ENCODE measurements at regions not wholly inside any gene's neighbourhood (a gene's known extent, or its start where the extent isn't known, plus 50 kb on each side); places are given as distances from the start of the nearest gene placed in this dataset.

- TF ChIP-seq ZBTB7A (IDR thresholded peaks at IDR 0.05; ENCODE audit: low read depth) (no peak), CEBPB (IDR thresholded peaks at IDR 0.05) (no peak), USF1 (IDR thresholded peaks at IDR 0.05) (no peak), RAD21 (IDR thresholded peaks at IDR 0.05; ENCODE audit: low read depth) (peak; percentile 45)
Measured at GRCh38 chr14:21768116-21768874, 94.7 kb upstream of the OR4E1 start.

GRCh38 chr14:21749306-21749868 lies 75.8 kb upstream of the OR4E1 start:
- TF ChIP-seq CREB1 (IDR thresholded peaks at IDR 0.05; ENCODE audit: low read depth) (no peak), RAD21 (IDR thresholded peaks at IDR 0.05; ENCODE audit: low read depth) (no peak), TCF12 (IDR thresholded peaks at IDR 0.05; ENCODE audit: low read depth) (no peak), EP300 (IDR thresholded peaks at IDR 0.05; ENCODE audit: borderline replicate concordance) (no peak), ZBTB7A (IDR thresholded peaks at IDR 0.05; ENCODE audit: low read depth) (no peak)

GRCh38 chr14:21748869-21749303 lies 75.3 kb upstream of the OR4E1 start:
- no peak for TF ChIP-seq FOXM1 (IDR thresholded peaks at IDR 0.05; ENCODE audit: borderline replicate concordance, low read depth)
- TF ChIP-seq RAD21 (IDR thresholded peaks at IDR 0.05; ENCODE audit: low read depth), result peak; percentile 35
- no peak for TF ChIP-seq TCF12 (IDR thresholded peaks at IDR 0.05; ENCODE audit: low read depth)

- no peak for TF ChIP-seq CREB1 (IDR thresholded peaks at IDR 0.05; ENCODE audit: low read depth)
- no peak for TF ChIP-seq CEBPB (IDR thresholded peaks at IDR 0.05)
- no peak for TF ChIP-seq TEAD4 (IDR thresholded peaks at IDR 0.05)
- no peak for TF ChIP-seq TCF12 (IDR thresholded peaks at IDR 0.05; ENCODE audit: low read depth)
- TF ChIP-seq ZBTB7A (IDR thresholded peaks at IDR 0.05; ENCODE audit: low read depth), result no peak
- no peak for TF ChIP-seq EGR1 (IDR thresholded peaks at IDR 0.05)
- TF ChIP-seq YY1 (IDR thresholded peaks at IDR 0.05; ENCODE audit: low read depth), result no peak
- TF ChIP-seq EP300 (IDR thresholded peaks at IDR 0.05; ENCODE audit: borderline replicate concordance), result no peak
- TF ChIP-seq NFIC (IDR thresholded peaks at IDR 0.05), result no peak
- TF ChIP-seq RAD21 (IDR thresholded peaks at IDR 0.05; ENCODE audit: low read depth), result no peak
- TF ChIP-seq REST (IDR thresholded peaks at IDR 0.05; ENCODE audit: low read depth), result no peak
- no peak for TF ChIP-seq USF1 (IDR thresholded peaks at IDR 0.05)
- no peak for TF ChIP-seq TAF1 (IDR thresholded peaks at IDR 0.05; ENCODE audit: low read depth)
- no peak for TF ChIP-seq FOXM1 (IDR thresholded peaks at IDR 0.05; ENCODE audit: borderline replicate concordance, low read depth)
- no peak for TF ChIP-seq MAX (IDR thresholded peaks at IDR 0.05)
Measured at GRCh38 chr14:21735639-21736307, 62.2 kb upstream of the OR4E1 start.

- TF ChIP-seq CEBPB (IDR thresholded peaks at IDR 0.05) (no peak), CREB1 (IDR thresholded peaks at IDR 0.05; ENCODE audit: low read depth) (no peak), TCF12 (IDR thresholded peaks at IDR 0.05; ENCODE audit: low read depth) (no peak), USF1 (IDR thresholded peaks at IDR 0.05) (no peak), FOXM1 (IDR thresholded peaks at IDR 0.05; ENCODE audit: borderline replicate concordance, low read depth) (no peak), RAD21 (IDR thresholded peaks at IDR 0.05; ENCODE audit: low read depth) (no peak), NFIC (IDR thresholded peaks at IDR 0.05) (no peak), YY1 (IDR thresholded peaks at IDR 0.05; ENCODE audit: low read depth) (no peak), ZBTB7A (IDR thresholded peaks at IDR 0.05; ENCODE audit: low read depth) (no peak), REST (IDR thresholded peaks at IDR 0.05; ENCODE audit: low read depth) (no peak), TAF1 (IDR thresholded peaks at IDR 0.05; ENCODE audit: low read depth) (no peak), EP300 (IDR thresholded peaks at IDR 0.05; ENCODE audit: borderline replicate concordance) (no peak), EGR1 (IDR thresholded peaks at IDR 0.05) (no peak), MAX (IDR thresholded peaks at IDR 0.05) (no peak)
Measured at GRCh38 chr14:21735200-21735599, 61.6 kb upstream of the OR4E1 start.
